ENCODE measurements at regions not wholly inside any gene's neighbourhood (a gene's known extent, or its start where the extent isn't known, plus 50 kb on each side); places are given as distances from the start of the nearest gene placed in this dataset.
"Not testable (repeated sequence)": the region's sequence is repeated elsewhere in the genome, so short reads cannot be mapped to it uniquely, and the experiment has no call there.

DNA sequence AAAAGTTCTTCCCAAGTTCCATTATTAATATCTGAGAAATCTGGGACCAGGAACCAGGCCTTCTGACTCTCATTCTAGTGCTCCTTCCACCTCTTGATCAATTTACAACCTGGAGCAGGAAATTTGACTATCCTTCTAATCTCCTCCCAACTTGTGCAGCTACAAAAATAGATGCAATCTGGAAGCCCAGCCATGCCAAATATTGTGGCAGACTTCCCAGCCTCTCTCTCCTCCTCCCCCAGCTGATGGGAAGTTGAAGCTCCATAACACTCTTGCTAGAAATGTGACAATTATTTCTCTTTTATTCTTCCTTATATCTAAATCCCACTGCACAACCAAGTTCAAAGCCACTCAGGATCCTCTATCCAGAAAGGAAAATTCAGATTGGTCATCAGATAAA, 252.1 kb downstream of the SEC61B start:
- DNase-seq (ENCODE audit: low read depth in 1 of 2, low spot score in 1 of 2), result no peak

DNA sequence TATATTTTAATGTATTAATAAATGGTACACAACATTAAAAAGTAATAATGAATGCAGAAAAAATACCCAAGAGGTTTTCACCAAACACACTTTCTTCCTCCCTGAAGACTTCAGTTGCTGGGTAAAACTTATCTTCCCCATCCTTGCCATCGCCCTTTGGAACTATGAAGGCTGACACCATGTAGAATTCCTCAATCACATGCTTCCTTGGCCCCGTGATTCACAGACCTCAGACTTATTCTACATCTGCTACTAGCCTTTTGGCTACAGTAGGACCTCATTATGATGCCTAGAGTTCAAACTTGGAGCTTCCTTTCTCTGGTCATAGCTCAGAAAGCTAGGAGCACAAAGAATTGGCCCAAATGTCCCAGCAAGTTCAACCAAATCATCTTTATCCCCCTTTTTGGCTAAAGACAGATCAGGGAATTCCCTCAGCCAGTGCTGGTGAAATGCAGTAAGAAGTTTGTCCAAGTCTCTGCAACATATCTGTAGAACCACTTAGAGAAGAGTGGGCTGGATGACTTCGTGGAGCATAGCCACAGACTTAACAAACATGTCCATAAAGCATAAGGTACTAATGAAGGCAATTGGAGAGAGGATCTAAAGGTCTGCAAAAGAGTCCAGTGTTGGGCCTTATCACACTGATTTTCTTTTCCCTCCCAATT, 253.5 kb downstream of the SEC61B start:
- no peak for DNase-seq (ENCODE audit: low read depth in 1 of 2, low spot score in 1 of 2)

DNA sequence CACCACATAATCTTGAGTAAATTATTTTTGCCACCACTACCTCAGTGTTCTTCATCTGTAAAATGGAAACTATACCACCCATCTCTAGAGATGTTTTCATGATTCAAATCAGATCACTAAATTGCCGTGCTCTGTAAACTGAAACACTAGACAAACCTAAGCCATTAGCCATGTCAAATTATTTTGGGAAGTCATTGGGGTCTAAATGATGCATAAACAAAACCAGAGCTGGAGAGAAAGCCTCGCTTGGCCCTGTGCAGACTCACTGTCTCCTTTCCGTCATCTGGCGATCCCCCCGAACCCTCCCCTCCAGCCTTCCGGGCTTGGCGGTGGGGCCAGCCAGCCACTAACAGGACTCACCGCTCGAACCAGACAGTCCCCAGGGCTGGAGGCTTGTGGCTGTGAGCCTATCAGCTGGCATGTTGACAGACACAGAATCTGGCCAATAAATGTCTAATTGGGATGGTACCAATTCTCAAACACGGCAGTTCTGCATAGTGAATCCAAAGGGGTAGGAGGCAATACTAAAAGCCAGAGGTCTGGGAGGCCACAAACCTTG, 256.5 kb downstream of the SEC61B start:
- DNase-seq (ENCODE audit: low read depth in 1 of 2, low spot score in 1 of 2), result no peak

DNA sequence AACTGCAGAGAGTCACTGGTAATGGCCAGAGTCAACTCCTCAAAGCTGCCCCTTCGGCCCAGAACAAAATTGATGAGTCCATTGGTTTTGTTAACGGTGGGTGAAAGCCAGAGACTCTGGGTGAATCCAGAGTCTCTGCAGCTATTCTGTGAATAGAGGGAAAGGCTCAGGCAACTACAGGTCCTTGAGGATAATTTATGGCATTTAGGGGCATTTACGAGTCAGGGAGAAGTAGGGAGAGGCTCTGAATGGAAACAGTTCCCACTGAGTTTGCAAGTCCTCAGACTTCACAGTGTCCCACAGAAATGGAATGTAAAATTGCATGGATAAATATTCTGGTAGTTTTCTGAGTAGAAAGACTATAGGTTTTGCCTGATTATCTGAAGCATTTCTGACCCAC, 257.8 kb downstream of the SEC61B start:
- no peak for DNase-seq (ENCODE audit: low read depth in 1 of 2, low spot score in 1 of 2)

DNA sequence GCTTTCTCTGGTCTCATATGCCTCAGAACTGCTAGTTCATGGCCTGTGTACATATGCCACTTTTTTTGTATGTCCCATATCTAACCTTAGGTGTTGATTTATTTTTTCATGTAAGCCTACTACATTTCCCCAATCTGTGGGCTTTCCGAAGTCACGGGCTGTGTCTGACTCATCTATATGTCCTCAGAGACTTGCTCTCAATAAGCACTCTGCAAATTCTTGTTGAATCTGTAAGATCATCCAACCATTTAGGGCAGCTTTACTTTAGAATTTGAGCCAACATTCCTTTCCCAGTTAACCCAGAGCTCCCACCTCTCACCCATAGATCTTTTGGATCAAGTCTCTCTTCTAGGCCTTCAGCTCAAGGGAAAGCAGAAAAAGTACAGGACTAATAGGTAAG, 263.4 kb downstream of the SEC61B start:
- no peak for DNase-seq (ENCODE audit: low read depth in 1 of 2, low spot score in 1 of 2)

DNA sequence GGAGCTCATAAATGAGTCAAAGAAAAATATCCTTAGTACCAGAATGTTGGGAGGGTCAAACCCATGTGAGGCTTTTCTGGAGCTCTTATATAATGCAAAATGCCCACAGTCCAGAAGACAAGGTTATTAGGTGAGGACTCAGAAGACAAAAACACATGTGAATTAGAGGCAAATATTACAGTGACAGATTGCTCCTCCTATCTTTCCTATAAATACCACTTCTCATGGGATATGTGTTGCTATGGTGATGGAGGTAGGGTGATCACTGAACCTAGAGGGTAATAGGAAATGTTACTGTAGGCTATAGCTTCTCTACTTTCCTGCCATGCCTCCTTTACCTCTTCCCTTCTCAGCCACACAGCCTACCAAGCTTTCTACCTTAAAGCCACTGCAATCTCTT, 264.6 kb downstream of the SEC61B start:
- no peak for DNase-seq (ENCODE audit: low read depth in 1 of 2, low spot score in 1 of 2)

DNA sequence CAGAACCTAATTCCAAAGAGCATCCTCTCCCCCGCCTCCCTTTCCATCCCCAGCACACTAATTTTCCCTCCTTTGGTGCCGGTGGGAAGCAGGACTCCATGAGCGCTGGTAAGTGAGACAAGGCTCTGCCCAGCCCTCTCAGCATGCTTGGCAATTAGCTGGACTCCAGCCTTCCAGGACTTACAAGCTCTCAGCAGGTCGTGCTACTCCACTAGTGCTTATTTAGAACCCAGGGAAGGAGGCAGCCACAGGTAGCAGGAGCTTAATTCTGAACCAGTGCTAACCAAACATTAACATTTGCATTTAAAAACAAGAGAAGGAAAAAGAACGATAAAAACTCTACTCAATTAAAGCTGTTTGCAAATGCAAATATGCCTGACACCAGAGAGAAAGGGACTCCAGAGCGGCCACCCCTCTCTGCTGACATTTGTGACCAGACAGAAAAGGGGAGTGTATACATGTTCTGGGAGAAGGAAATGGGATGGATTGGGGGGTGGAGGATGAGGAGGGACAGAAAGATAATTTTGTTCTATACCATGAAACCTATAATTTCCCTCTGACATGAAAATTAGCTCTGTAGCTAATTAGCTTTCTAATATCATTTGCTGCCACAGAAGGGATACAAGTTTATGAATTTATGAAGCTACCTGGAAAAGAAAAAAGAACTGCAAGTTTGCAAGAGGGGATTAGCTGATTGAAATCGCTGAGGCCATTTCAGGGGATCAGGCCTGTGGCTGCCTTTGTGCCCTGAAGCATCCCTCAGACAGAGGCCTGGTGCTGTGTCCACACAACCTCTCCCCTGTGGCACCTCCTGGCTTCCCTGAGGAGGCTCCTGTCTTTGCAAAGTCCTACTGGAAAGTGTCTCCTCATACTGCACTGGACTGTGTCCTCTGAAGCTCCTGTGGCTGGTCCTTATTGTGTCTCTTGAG, 266.3 kb downstream of the SEC61B start:
- DNase-seq (ENCODE audit: low read depth in 1 of 2, low spot score in 1 of 2), result no peak

DNA sequence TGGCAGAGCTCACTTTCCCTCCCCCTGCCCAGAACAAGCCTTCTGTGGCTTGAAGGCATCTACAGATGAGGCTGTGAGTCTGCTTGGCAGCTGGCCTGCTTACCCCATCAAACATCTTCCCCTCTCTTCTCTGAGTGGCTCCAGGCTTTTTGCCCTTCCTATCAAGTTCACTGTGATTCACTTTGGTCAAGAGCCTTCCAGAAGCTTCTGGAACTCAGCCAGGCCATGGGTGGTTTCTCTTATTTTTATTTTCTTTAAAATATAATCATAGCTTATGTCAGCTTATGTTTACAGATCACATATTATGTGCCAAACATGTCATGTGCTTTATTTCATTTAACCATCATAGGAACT, 267.0 kb downstream of the SEC61B start:
- no peak for DNase-seq (ENCODE audit: low read depth in 1 of 2, low spot score in 1 of 2)

DNA sequence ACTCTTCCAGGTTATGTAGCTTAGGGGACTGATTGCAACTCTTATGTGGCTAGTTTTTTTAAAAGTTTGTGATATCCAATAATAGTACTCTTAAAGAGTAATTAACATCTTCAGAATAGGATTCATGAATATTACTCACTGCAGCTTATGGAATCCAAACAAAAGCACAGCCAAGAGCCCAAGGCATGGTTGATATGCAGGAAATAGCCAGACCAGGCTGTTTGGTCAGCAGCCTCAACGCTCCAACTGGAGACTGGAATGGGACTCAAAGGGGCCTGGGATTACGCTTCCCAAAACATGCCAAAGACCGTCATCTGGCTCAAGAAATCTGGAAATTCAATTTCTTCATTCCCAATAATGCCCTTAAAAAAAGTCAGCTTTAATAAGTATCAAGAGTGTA, 268.6 kb downstream of the SEC61B start:
- DNase-seq (ENCODE audit: low read depth in 1 of 2, low spot score in 1 of 2), result no peak

DNA sequence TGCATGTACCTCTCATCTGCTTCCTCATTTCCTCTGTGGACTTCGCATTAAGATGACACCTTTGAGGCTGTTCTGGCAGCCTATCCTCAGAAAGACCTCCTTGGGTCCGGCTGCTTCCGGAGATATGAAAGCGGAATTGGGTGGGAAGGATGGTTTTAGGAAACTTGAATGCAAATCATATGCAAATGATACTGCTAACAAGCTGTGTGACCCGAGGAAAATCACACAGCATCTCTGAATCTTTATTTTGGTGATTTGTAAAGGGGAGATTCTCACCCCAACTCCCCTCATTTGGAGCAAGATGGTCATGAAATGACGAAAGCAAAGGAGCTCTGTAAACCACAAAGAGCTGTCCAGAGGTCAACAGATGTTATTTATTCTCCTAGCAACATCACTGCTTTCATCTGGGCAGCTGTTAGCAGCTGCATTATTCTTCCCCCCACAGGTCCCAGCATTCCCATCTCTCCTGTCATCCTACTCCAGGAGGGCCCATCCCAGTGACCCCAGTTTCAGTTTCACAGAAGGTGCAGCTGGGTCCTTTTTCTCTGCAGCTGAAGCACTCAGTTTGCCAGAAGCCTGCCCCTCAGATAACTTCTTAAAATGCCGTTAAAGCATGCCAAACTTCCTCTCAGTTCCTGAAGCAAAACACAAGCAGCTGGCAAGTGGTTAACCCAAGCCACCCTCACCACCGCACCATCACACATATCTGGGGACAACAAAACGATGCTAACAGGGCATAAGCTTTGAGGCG, 269.5 kb downstream of the SEC61B start:
- no peak for DNase-seq (ENCODE audit: low read depth in 1 of 2, low spot score in 1 of 2)

DNA sequence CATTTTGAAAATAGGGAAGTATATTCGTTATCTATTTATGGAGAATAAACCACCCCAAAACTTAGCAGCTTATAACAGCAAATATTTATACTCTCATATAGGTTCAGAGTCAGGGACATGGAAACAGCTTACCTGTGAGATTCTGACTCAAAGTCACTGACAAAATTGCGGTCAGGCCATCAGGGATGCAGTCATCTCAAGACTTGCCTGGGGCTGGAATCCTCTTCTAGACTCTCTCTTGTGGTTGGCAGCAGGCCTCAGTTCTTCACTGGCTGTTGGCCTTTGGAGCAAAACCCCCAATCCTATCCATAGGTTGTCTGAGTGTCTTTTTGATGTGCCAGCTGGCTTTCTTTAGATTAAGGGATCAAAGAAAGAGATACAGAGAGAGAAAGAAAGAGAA, 275.6 kb downstream of the SEC61B start:
- no peak for DNase-seq (ENCODE audit: low read depth in 1 of 2, low spot score in 1 of 2)

DNA sequence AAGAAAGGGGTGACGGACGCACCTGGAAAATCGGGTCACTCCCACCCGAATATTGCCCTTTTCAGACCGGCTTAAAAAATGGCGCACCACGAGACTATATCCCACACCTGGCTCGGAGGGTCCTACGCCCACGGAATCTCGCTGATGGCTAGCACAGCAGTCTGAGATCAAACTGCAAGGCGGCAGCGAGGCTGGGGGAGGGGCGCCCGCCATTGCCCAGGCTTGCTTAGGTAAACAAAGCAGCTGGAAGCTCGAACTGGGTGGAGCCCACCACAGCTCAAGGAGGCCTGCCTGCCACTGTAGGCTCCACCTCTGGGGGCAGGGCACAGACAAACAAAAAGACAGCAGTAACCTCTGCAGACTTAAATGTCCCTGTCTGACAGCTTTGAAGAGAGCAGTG, 276.9 kb downstream of the SEC61B start:
- DNase-seq (ENCODE audit: low read depth in 1 of 2, low spot score in 1 of 2), result not testable (repeated sequence)

DNA sequence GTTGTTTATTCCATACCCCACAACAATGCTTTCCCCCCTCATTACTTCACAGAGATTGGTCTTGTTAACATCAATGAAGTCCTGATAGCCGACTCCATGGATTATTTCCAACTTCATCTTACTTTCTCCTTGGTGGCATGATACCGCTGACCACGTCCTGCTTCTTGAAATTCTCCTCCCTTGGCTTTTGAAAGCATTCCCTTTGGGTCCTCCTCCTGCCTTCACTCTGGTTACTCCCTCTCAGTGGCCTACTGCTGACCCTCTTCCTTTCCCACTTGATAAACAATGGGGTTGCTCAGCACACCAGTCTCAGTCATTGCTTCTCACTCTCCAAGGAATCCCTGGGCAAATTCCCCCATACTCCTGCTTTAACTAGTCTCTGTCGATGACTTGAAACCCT, 283.9 kb downstream of the SEC61B start:
- no peak for DNase-seq (ENCODE audit: low read depth in 1 of 2, low spot score in 1 of 2)

DNA sequence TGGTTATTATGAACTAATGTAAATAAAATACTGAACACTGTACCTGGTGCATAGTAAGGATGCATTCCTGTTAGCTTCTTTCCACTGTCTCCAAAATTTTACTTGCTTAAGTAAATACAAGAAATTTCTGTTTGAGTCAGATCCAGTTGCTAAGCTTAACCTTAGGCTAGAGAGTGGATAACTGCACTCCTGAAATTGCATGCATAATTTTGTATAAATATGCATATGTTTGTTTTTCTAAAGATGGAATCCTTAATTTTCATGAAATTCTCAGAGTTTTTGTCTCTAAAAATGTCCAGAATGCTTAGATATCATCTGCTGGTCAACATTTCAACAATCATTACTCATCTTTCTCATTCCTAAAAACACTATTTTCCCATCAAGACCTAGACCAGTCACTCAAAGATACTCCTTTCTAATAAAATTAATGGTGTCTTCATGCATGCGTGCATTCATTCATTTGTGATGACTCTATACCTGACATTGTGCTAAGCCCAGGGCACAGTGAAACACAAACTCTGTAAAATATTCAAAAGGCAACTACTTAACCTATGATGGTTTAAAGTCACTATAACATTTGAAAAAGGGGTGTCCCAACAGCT, 284.8 kb downstream of the SEC61B start:
- DNase-seq (ENCODE audit: low read depth in 1 of 2, low spot score in 1 of 2), result no peak

DNA sequence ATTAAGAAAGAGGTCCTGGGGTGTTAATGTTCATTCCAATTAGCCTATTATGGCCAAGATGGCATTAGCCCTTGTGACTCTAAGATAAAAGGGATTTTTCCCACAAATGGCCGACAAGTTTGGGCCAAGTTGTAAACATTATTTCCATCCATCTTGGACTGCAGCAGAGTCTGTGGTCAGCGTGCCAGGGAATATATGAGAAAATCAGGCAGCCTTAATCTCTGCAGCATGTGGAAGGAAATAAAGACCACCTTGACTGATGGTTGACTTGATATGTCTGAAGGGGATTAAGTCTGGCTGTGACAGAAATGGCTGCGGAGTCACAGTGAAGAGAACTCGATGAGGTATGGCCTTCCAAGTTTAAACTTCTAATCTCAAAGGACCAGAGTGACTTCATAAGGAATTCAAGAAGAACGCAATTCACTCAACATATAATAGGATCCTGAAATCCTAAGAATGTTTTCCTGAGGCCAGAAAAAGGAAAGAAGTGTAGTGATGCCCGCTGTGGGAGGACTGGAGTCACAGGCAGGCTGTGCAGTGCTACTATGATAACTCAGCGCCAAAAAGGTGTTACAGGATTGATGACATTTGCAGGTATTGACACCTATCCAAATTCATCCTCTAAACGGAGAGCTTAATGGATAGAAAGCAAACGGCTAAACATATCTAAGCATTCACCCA, 287.1 kb downstream of the SEC61B start:
- DNase-seq (ENCODE audit: low read depth in 1 of 2, low spot score in 1 of 2), result no peak

DNA sequence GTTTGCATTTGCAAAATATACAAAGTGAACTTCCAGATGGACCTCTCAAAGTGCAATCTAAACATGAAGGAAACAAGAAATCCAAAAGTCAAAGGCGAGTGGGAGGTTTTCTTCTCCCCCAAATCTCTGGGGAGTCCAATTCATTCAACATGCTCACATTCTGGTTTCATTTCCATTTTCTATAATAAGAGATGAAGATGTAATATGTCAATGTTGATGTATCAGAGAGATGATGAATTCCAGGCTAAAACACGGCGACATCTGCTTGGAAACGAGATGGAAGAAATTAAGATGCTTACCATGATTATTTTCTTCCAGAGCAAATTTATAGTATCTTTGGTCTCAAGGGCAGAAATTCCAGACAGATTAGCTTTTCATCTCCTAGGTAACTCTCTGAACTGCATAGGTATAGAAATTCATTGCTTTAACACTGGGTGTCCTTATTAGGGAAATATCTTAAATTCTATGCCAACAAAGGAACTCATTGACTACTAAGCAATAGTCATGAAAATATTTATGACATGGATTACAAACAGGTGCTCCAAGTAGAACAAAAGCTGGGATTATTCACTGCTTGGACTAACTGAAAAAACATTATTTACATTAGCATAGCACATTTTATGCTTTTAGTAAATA, 287.9 kb downstream of the SEC61B start:
- no peak for DNase-seq (ENCODE audit: low read depth in 1 of 2, low spot score in 1 of 2)

DNA sequence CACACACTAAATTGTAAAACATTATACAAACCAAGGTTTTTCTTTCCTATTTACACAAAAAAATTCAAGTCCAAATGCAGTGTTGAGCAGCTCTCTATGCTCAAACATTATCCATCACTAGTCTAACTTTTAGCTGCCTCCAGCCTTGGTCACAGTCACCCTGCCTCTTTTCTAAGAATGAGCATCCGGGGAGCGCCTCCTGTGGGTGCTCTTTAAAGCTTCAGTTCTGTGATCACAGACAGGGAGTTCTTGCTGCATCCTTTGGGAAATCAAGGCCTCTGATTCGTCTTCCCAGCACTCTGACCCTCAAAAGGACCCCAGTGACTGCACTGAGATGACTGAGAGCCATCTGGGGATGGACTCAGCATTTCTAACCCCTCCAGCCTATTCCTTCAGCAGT, 289.6 kb downstream of the SEC61B start:
- DNase-seq (ENCODE audit: low read depth in 1 of 2, low spot score in 1 of 2), result no peak

DNA sequence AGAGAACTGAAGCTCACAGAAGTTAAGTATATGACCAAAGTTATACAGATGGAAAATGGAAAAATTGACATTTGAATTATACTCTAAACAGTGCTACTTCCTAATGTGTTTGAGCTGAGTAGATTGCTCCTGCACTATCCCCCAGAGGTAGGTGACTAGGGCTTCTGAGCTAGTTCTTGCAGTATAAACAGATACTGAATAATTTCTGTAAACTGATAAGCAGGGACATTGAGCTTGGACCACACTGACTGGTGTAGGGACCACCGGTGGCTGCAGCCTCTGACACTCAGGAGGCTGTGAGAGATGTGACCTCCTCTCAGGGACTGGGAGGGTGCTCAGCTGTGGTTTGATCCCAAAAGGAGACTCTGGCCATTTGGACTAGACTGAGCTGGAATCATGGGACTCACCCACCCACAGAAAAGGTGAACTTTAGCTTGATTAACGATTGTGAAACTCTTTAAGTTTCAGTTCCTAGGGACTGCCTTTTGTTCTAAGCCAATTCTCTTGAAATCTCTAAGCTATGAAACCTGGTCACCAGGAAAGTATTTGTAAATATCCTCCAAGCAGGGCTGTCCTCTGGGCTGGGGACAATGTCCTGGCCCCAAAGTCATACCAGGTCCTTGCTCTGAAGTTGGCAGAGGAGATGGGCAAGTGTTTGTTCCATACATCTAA, 291.5 kb downstream of the SEC61B start:
- no peak for DNase-seq (ENCODE audit: low read depth in 1 of 2, low spot score in 1 of 2)

DNA sequence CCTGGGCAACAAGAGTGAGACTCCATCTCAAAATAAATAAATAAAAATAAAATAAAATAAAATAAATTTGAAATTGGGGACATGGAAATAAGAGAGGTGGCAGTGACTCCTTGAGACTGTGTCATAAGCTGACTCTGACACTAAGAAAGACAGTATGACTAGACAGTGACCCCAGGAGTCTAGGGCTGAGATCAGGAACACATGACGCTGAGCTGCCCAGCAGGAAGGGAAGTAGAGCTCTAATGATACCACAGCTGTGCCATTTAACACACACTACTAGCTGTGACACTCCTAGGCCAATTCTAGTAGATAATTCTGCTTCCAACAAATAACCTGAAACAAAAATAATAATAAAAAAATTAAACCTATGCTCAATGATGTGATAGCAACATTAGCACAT, 293.0 kb downstream of the SEC61B start:
- DNase-seq (ENCODE audit: low read depth in 1 of 2, low spot score in 1 of 2), result no peak

Measured in stimulated activated CD4-positive, alpha-beta T cell treated with anti-CD3 and anti-CD28 coated beads, Interleukin-15, amount 100 ng/mL, for 1 hour (primary cell).